ENCODE measurements at regions not wholly inside any gene's neighbourhood (a gene's known extent, or its start where the extent isn't known, plus 50 kb on each side); places are given as distances from the start of the nearest gene placed in this dataset.

DNA sequence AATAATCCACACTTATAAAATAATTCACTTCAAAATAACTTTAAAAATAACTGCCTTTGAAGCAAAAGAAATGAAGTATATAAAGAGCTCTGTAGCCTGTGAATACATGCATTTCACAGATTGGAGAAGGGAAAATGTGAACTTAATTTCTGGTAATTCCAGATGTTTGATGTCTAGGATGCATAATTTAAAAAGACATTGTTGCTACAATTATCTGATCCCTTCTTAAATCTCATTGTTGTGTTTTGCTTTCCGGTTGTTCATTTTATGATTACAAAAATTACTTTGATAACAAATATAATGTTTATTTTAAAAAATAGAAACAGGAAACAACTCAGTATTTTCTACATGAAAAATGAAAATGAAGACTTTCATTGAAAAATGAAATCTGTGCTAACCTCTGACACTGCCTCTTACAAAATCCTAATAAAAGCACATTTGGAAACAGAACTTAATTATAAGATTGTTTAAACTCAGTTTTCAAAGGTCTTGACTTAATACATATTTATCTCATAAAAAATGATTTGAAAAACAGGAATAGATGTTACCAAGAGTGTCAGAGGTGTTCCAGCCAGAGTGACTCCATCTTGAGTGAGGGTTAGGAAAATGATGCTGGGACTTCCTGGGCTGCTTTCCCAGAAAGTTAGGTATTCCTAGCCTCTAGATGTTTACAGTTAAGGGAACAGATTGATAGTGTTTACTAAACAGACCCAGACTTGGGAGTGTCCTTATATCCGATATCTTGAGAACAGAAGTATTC is 516.6 kb upstream of the SEMA3D start:
- DNase-seq (ENCODE audit: low read depth, low spot score), result no peak
- H3K9me3 Mint-ChIP-seq, result no peaks in the 10 kb centered on the region
- no peaks in the 10 kb centered on the region for H3K36me3 Mint-ChIP-seq (ENCODE audit: low read depth)
- H3K4me1 Mint-ChIP-seq, result no peaks in the 10 kb centered on the region
- no peak overlapping the region for H3K27ac Mint-ChIP-seq (ENCODE audit: unreplicated experiment)
- H3K27me3 Mint-ChIP-seq (ENCODE audit: low read depth), result no peaks in the 10 kb centered on the region
- TF ChIP-seq, protein P1, sequence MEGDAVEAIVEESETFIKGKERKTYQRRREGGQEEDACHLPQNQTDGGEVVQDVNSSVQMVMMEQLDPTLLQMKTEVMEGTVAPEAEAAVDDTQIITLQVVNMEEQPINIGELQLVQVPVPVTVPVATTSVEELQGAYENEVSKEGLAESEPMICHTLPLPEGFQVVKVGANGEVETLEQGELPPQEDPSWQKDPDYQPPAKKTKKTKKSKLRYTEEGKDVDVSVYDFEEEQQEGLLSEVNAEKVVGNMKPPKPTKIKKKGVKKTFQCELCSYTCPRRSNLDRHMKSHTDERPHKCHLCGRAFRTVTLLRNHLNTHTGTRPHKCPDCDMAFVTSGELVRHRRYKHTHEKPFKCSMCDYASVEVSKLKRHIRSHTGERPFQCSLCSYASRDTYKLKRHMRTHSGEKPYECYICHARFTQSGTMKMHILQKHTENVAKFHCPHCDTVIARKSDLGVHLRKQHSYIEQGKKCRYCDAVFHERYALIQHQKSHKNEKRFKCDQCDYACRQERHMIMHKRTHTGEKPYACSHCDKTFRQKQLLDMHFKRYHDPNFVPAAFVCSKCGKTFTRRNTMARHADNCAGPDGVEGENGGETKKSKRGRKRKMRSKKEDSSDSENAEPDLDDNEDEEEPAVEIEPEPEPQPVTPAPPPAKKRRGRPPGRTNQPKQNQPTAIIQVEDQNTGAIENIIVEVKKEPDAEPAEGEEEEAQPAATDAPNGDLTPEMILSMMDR (conservative IDR thresholded peaks at IDR 0.05), result no peak
- no peak overlapping the region for H3K4me3 Mint-ChIP-seq

DNA sequence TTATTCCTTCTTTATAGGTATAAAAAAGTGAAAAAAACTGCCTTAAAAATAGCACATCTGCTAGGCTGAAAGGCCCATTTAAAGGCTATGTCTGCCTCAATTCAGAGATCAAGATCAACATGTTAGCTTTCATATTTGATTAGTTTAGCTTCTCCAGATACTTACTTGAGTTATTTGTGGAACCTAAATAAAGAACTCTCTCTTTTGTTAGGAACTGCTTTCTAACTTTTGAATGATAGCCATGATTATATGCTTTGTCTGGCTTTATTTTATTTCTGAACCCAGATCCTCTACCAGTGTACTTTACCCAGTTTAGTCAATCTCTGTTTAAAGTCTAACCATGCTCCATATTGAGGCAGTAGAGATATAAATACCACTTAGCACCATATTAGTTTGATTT is 515.5 kb upstream of the SEMA3D start:
- no peak overlapping the region for H3K27ac Mint-ChIP-seq (ENCODE audit: unreplicated experiment)
- no peak overlapping the region for H3K4me3 Mint-ChIP-seq
- H3K36me3 Mint-ChIP-seq (ENCODE audit: low read depth), result no peaks in the 10 kb centered on the region
- H3K9me3 Mint-ChIP-seq, result no peaks in the 10 kb centered on the region
- DNase-seq (ENCODE audit: low read depth, low spot score), result no peak
- TF ChIP-seq, protein P1 (conservative IDR thresholded peaks at IDR 0.05), result no peak
- no peaks in the 10 kb centered on the region for H3K27me3 Mint-ChIP-seq (ENCODE audit: low read depth)
- H3K4me1 Mint-ChIP-seq, result no peaks in the 10 kb centered on the region

DNA sequence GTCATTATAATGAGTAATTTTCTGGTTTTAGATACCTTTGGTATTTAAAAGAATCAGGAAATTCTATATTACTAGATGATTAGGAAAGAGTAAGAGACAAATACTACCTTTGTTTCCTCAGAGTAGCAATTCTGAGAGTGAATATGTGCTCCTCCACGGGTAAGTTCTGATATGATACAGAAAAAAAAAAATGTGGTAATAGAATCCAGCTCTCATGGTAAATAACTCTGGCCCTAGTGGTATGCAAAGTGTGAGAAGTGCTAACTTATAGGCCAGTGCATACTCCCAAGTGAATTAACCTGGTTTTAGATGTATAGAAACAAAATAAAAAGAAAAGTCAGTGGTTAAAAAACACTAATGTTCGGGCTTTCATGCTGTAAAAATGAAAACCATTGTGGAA is 512.6 kb upstream of the SEMA3D start:
- DNase-seq (ENCODE audit: low read depth, low spot score), result no peak
- TF ChIP-seq, protein P1 (conservative IDR thresholded peaks at IDR 0.05), result no peak
- Mint-ChIP-seq H3K4me3 (no peak overlapping the region), H3K27ac (ENCODE audit: unreplicated experiment) (no peak overlapping the region), H3K36me3 (ENCODE audit: low read depth) (no peaks in the 10 kb centered on the region), H3K9me3 (no peaks in the 10 kb centered on the region), H3K27me3 (ENCODE audit: low read depth) (no peaks in the 10 kb centered on the region), H3K4me1 (no peaks in the 10 kb centered on the region)

DNA sequence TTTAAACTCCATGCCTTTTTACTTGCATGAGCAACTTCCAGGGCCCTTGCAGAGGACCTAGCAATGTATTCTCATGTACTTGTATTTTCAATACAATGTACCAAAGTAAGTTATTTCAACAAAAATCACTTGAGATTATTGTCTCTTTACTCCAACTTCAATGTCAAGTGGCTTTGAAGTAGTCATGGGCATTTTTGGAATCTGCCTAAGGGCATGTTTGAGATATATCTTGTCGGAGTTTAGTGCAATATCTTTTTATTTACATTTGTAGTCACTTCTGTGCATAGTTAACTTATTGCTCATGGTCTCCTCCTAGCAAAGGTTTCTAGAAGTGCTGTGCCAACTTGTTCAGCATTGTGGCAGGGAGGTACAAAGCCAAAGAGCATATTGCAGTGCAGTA is 508.7 kb upstream of the SEMA3D start:
- Mint-ChIP-seq H3K27ac (ENCODE audit: unreplicated experiment) (no peak overlapping the region), H3K36me3 (ENCODE audit: low read depth) (no peaks in the 10 kb centered on the region), H3K4me1 (no peaks in the 10 kb centered on the region), H3K9me3 (no peaks in the 10 kb centered on the region), H3K27me3 (ENCODE audit: low read depth) (no peaks in the 10 kb centered on the region), H3K4me3 (no peak overlapping the region)
- no peak for DNase-seq (ENCODE audit: low read depth, low spot score)
- TF ChIP-seq, protein P1 (conservative IDR thresholded peaks at IDR 0.05), result no peak

DNA sequence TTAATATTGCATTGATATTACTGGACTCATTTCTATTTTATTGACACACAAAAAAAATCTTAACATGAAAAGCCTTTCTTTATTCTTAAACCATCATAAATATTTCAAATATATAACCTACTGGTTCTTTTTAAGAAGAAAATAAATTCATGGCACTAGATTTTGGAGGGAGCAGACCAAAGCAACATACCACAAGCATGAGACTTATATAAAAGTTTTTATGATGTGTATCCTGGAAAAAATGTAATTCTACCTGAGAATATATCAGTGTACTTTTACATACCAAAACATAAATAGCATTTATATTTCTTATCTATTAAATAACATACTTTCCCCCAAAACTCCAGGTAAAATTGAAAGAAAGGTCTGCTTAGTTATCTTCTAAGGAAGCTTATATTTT is 508.2 kb upstream of the SEMA3D start:
- Mint-ChIP-seq H3K4me1 (no peaks in the 10 kb centered on the region), H3K4me3 (no peak overlapping the region), H3K36me3 (ENCODE audit: low read depth) (no peaks in the 10 kb centered on the region), H3K9me3 (no peaks in the 10 kb centered on the region), H3K27ac (ENCODE audit: unreplicated experiment) (no peak overlapping the region), H3K27me3 (ENCODE audit: low read depth) (no peaks in the 10 kb centered on the region)
- TF ChIP-seq, protein P1 (conservative IDR thresholded peaks at IDR 0.05), result no peak
- no peak for DNase-seq (ENCODE audit: low read depth, low spot score)

Data from neural crest cell (in vitro differentiated cells).